ENCODE measurements at regions not wholly inside any gene's neighbourhood (a gene's known extent, or its start where the extent isn't known, plus 50 kb on each side); places are given as distances from the start of the nearest gene placed in this dataset.
"Not testable (repeated sequence)": the region's sequence is repeated elsewhere in the genome, so short reads cannot be mapped to it uniquely, and the experiment has no call there.

DNA sequence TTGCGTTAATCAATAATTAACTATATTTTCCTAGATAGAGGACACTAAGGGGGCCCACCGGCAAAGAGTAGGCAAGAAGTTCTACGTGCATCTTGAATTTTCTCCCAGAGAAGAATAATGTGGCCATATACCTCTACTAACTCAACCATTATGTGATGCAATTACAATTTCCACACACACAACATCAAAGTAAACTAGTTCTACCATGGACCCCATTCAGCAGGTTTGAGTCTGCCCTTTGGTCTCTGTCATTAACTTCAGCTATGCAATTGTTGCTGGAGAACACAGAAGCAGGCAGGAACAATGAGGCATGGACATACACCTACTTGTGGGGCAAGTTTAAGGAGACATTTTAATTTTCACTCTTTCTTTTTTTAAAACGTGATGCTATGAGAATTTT lies 705.9 kb downstream of the PDCD6IP start:
- ChIA-PET CTCF (no interaction called here), POLR2A (no interaction called here)
- no peaks in the 10 kb centered on the region for H3K9me3 ChIP-seq (ENCODE audit: control extremely low read depth in 1 of 5, control insufficient read depth in 4 of 5, insufficient read depth in 2 of 5, low read depth in 1 of 5, low read length in 4 of 5)
- WGBS (ENCODE audit: insufficient coverage), result 100% methylated on average over 3 of the region's 4 CpGs
- no peak for DNase-seq
- H3K27ac ChIP-seq (ENCODE audit: insufficient read depth in 1 of 2, low read depth in 1 of 2, low read length in 2 of 2, poor library complexity in 1 of 2, severe bottlenecking in 2 of 2), result no peak overlapping the region
- H3K4me3 ChIP-seq (ENCODE audit: control insufficient read depth in 1 of 7, extremely low read depth in 1 of 7, insufficient read depth in 4 of 7, low read depth in 2 of 7, low read length in 6 of 7), result no peak overlapping the region
- H3K36me3 ChIP-seq (ENCODE audit: control insufficient read depth in 4 of 4, insufficient read depth in 4 of 4, low read length in 3 of 4), result no peaks in the 10 kb centered on the region
- no peaks in the 10 kb centered on the region for H3K4me1 ChIP-seq (ENCODE audit: control extremely low read depth in 1 of 4, control insufficient read depth in 4 of 4, insufficient read depth in 4 of 4, low read length in 3 of 4)
- H3K27me3 ChIP-seq (replicated peaks in 2 of 5; ENCODE audit: control insufficient read depth in 4 of 5, insufficient read depth in 5 of 5, low read length in 4 of 5), result no peaks in the 10 kb centered on the region

DNA sequence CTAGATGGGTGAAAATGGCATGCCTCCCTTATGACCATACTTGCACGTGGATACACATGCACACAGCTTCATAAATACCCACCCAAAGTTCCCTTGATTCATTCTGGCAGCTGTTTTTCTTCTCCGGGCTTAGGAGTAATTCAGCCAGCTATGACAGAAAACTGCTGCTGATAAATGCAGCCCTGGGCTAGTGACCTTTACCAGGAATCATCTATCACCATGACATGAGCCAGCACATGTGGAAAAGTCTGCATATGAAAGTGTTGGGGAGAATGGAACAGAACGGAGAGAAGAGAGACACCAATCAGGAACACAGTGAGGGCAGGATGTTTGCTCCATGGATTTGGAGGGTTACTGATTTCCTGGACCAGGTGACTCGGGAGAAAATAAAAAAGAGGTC lies 706.3 kb downstream of the PDCD6IP start:
- no peak for DNase-seq
- Histone ChIP-seq H3K36me3 (ENCODE audit: control insufficient read depth in 4 of 4, insufficient read depth in 4 of 4, low read length in 3 of 4) (no peaks in the 10 kb centered on the region), H3K9me3 (ENCODE audit: control extremely low read depth in 1 of 5, control insufficient read depth in 4 of 5, insufficient read depth in 2 of 5, low read depth in 1 of 5, low read length in 4 of 5) (no peaks in the 10 kb centered on the region), H3K4me3 (ENCODE audit: control insufficient read depth in 1 of 7, extremely low read depth in 1 of 7, insufficient read depth in 4 of 7, low read depth in 2 of 7, low read length in 6 of 7) (no peak overlapping the region), H3K4me1 (ENCODE audit: control extremely low read depth in 1 of 4, control insufficient read depth in 4 of 4, insufficient read depth in 4 of 4, low read length in 3 of 4) (no peaks in the 10 kb centered on the region), H3K27ac (ENCODE audit: insufficient read depth in 1 of 2, low read depth in 1 of 2, low read length in 2 of 2, poor library complexity in 1 of 2, severe bottlenecking in 2 of 2) (no peak overlapping the region), H3K27me3 (replicated peaks in 2 of 5; ENCODE audit: control insufficient read depth in 4 of 5, insufficient read depth in 5 of 5, low read length in 4 of 5) (no peaks in the 10 kb centered on the region)
- POLR2A ChIA-PET, result no interaction called here
- 74% methylated on average over 3 of the region's 4 CpGs for WGBS (ENCODE audit: insufficient coverage)
- CTCF ChIA-PET, result no interaction called here

DNA sequence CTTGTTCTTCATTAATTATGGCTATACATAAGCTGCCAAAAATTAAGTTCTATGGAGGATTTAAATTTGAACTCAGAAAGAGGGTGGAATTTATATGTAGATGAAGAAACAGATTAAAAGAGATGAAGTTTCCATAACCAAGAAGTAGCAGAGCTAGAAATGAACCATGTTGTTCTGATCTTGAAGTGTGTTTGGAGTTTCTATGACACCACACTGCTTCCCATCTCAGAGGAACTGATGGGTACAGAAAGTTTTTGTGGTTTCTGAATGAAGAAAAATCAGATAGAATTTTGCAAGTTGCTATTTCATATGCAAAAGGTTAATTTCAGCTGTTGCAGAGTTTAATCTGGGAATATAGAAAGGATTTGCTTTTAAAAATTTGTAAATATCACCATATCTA lies 710.3 kb downstream of the PDCD6IP start:
- ChIA-PET POLR2A (no interaction called here), CTCF (interaction anchor here (0.6 kb wide), 1 partner anchor 197 kb away, joined by 3 read pairs; no protein-coding TSS in a partner anchor)
- Histone ChIP-seq H3K27me3 (replicated peaks in 2 of 5; ENCODE audit: control insufficient read depth in 4 of 5, insufficient read depth in 5 of 5, low read length in 4 of 5) (no peaks in the 10 kb centered on the region), H3K27ac (ENCODE audit: insufficient read depth in 1 of 2, low read depth in 1 of 2, low read length in 2 of 2, poor library complexity in 1 of 2, severe bottlenecking in 2 of 2) (no peak overlapping the region), H3K4me3 (ENCODE audit: control insufficient read depth in 1 of 7, extremely low read depth in 1 of 7, insufficient read depth in 4 of 7, low read depth in 2 of 7, low read length in 6 of 7) (no peak overlapping the region), H3K36me3 (ENCODE audit: control insufficient read depth in 4 of 4, insufficient read depth in 4 of 4, low read length in 3 of 4) (no peaks in the 10 kb centered on the region), H3K4me1 (ENCODE audit: control extremely low read depth in 1 of 4, control insufficient read depth in 4 of 4, insufficient read depth in 4 of 4, low read length in 3 of 4) (no peaks in the 10 kb centered on the region), H3K9me3 (ENCODE audit: control extremely low read depth in 1 of 5, control insufficient read depth in 4 of 5, insufficient read depth in 2 of 5, low read depth in 1 of 5, low read length in 4 of 5) (no peaks in the 10 kb centered on the region)
- DNase-seq, result no peak

DNA sequence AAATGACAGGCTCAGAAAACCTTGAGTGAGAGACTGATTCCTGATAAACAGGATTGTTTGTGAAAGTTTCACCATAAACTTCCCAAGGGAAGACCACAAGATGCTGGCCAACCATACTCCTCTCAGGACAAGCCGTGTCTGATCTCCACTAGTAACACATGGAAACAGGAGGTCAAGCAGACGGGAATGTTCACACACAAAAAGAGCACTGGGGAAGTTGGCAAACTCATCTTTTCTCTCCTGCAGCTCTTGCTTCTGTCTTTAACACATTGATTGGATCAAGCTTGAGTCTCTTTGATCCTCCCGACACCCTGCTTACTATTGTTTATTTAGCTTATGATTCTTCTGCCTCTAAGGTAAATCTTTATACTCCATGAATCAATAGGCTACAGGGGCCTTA lies 713.5 kb downstream of the PDCD6IP start:
- ChIA-PET CTCF (no interaction called here), POLR2A (no interaction called here)
- Histone ChIP-seq H3K4me1 (ENCODE audit: control extremely low read depth in 1 of 4, control insufficient read depth in 4 of 4, insufficient read depth in 4 of 4, low read length in 3 of 4) (no peaks in the 10 kb centered on the region), H3K27me3 (replicated peaks in 2 of 5; ENCODE audit: control insufficient read depth in 4 of 5, insufficient read depth in 5 of 5, low read length in 4 of 5) (no peaks in the 10 kb centered on the region), H3K9me3 (ENCODE audit: control extremely low read depth in 1 of 5, control insufficient read depth in 4 of 5, insufficient read depth in 2 of 5, low read depth in 1 of 5, low read length in 4 of 5) (no peaks in the 10 kb centered on the region), H3K27ac (ENCODE audit: insufficient read depth in 1 of 2, low read depth in 1 of 2, low read length in 2 of 2, poor library complexity in 1 of 2, severe bottlenecking in 2 of 2) (no peak overlapping the region), H3K4me3 (ENCODE audit: control insufficient read depth in 1 of 7, extremely low read depth in 1 of 7, insufficient read depth in 4 of 7, low read depth in 2 of 7, low read length in 6 of 7) (no peak overlapping the region), H3K36me3 (ENCODE audit: control insufficient read depth in 4 of 4, insufficient read depth in 4 of 4, low read length in 3 of 4) (no peaks in the 10 kb centered on the region)
- WGBS (ENCODE audit: insufficient coverage), result 93% methylated on average over 3 of the region's 3 CpGs
- no peak for DNase-seq

DNA sequence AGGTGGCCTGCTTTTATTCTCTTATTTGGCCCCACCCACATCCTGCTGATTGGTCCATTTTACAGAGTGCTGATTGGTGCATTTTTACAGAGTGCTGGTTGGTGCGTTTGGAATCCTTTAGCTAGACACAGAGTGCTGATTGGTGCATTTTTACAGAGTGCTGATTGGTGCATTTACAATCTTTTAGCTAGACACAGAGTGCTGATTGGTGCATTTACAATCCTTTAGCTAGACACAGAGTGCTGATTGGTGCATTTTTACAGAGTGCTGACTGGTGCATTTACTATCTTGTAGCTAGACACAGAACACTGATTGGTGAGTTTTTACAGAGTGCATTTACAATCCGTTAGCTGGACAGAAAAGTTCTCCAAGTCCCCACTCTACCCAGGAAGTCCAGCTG lies 720.6 kb downstream of the PDCD6IP start:
- H3K27ac ChIP-seq (ENCODE audit: insufficient read depth in 1 of 2, low read depth in 1 of 2, low read length in 2 of 2, poor library complexity in 1 of 2, severe bottlenecking in 2 of 2); DNase-seq; H3K9me3 ChIP-seq (ENCODE audit: control extremely low read depth in 1 of 5, control insufficient read depth in 4 of 5, insufficient read depth in 2 of 5, low read depth in 1 of 5, low read length in 4 of 5); H3K4me3 ChIP-seq (ENCODE audit: control insufficient read depth in 1 of 7, extremely low read depth in 1 of 7, insufficient read depth in 4 of 7, low read depth in 2 of 7, low read length in 6 of 7); CTCF ChIA-PET; H3K27me3 ChIP-seq (replicated peaks in 2 of 5; ENCODE audit: control insufficient read depth in 4 of 5, insufficient read depth in 5 of 5, low read length in 4 of 5); H3K4me1 ChIP-seq (ENCODE audit: control extremely low read depth in 1 of 4, control insufficient read depth in 4 of 4, insufficient read depth in 4 of 4, low read length in 3 of 4); H3K36me3 ChIP-seq (ENCODE audit: control insufficient read depth in 4 of 4, insufficient read depth in 4 of 4, low read length in 3 of 4); POLR2A ChIA-PET: not testable (repeated sequence)
- 90% methylated on average over 1 of the region's 2 CpGs for WGBS (ENCODE audit: insufficient coverage)

DNA sequence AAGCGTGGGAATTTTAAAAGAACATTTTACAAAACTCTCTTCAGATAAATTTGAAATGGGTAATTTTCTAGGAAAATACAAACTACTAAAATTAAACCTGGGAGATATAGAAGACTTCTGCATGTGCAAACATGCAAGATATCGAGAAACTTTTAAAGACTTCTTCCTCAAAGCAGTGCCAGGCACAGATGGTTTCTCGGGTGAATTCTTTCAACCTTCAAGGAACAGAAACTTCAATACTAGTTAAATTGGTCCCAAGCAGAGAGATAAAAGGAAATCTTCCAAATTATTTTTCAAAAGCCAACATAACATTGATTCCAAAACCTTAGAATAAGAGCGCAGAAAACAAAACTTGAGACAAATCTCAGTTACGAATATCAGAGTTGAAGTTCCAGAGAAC lies 732.7 kb downstream of the PDCD6IP start:
- H3K36me3 ChIP-seq (ENCODE audit: control insufficient read depth in 4 of 4, insufficient read depth in 4 of 4, low read length in 3 of 4), result no peaks in the 10 kb centered on the region
- no peak overlapping the region for H3K27ac ChIP-seq (ENCODE audit: insufficient read depth in 1 of 2, low read depth in 1 of 2, low read length in 2 of 2, poor library complexity in 1 of 2, severe bottlenecking in 2 of 2)
- no peak for DNase-seq
- POLR2A ChIA-PET, result no interaction called here
- no peaks in the 10 kb centered on the region for H3K27me3 ChIP-seq (replicated peaks in 2 of 5; ENCODE audit: control insufficient read depth in 4 of 5, insufficient read depth in 5 of 5, low read length in 4 of 5)
- 100% methylated on average over 3 of the region's 5 CpGs for WGBS (ENCODE audit: insufficient coverage)
- no peak overlapping the region for H3K4me3 ChIP-seq (ENCODE audit: control insufficient read depth in 1 of 7, extremely low read depth in 1 of 7, insufficient read depth in 4 of 7, low read depth in 2 of 7, low read length in 6 of 7)
- CTCF ChIA-PET, result no interaction called here
- H3K4me1 ChIP-seq (ENCODE audit: control extremely low read depth in 1 of 4, control insufficient read depth in 4 of 4, insufficient read depth in 4 of 4, low read length in 3 of 4), result no peaks in the 10 kb centered on the region
- H3K9me3 ChIP-seq (ENCODE audit: control extremely low read depth in 1 of 5, control insufficient read depth in 4 of 5, insufficient read depth in 2 of 5, low read depth in 1 of 5, low read length in 4 of 5), result no peaks in the 10 kb centered on the region

GRCh38 chr3:34533451-34533850 lies 735.0 kb downstream of the PDCD6IP start:
- 78% methylated on average over 1 of the region's 2 CpGs for WGBS (ENCODE audit: insufficient coverage)
- Histone ChIP-seq H3K27ac (ENCODE audit: insufficient read depth in 1 of 2, low read depth in 1 of 2, low read length in 2 of 2, poor library complexity in 1 of 2, severe bottlenecking in 2 of 2) (no peak overlapping the region), H3K4me1 (ENCODE audit: control extremely low read depth in 1 of 4, control insufficient read depth in 4 of 4, insufficient read depth in 4 of 4, low read length in 3 of 4) (no peaks in the 10 kb centered on the region), H3K36me3 (ENCODE audit: control insufficient read depth in 4 of 4, insufficient read depth in 4 of 4, low read length in 3 of 4) (no peaks in the 10 kb centered on the region), H3K27me3 (replicated peaks in 2 of 5; ENCODE audit: control insufficient read depth in 4 of 5, insufficient read depth in 5 of 5, low read length in 4 of 5) (no peaks in the 10 kb centered on the region), H3K9me3 (ENCODE audit: control extremely low read depth in 1 of 5, control insufficient read depth in 4 of 5, insufficient read depth in 2 of 5, low read depth in 1 of 5, low read length in 4 of 5) (no peaks in the 10 kb centered on the region), H3K4me3 (ENCODE audit: control insufficient read depth in 1 of 7, extremely low read depth in 1 of 7, insufficient read depth in 4 of 7, low read depth in 2 of 7, low read length in 6 of 7) (no peak overlapping the region)
- DNase-seq, result no peak
- ChIA-PET POLR2A (no interaction called here), CTCF (interaction anchor here (0.6 kb wide), 1 partner anchor 480 kb away, joined by 3 read pairs; no protein-coding TSS in a partner anchor)

- no peaks in the 10 kb centered on the region for H3K36me3 ChIP-seq (ENCODE audit: control insufficient read depth in 4 of 4, insufficient read depth in 4 of 4, low read length in 3 of 4)
- no peak overlapping the region for H3K4me3 ChIP-seq (ENCODE audit: control insufficient read depth in 1 of 7, extremely low read depth in 1 of 7, insufficient read depth in 4 of 7, low read depth in 2 of 7, low read length in 6 of 7)
- CTCF ChIA-PET, result no interaction called here
- 100% methylated on average over 1 of the region's 1 CpG for WGBS (ENCODE audit: insufficient coverage)
- POLR2A ChIA-PET, result no interaction called here
- no peaks in the 10 kb centered on the region for H3K4me1 ChIP-seq (ENCODE audit: control extremely low read depth in 1 of 4, control insufficient read depth in 4 of 4, insufficient read depth in 4 of 4, low read length in 3 of 4)
- H3K27ac ChIP-seq (ENCODE audit: insufficient read depth in 1 of 2, low read depth in 1 of 2, low read length in 2 of 2, poor library complexity in 1 of 2, severe bottlenecking in 2 of 2), result no peak overlapping the region
- H3K9me3 ChIP-seq (ENCODE audit: control extremely low read depth in 1 of 5, control insufficient read depth in 4 of 5, insufficient read depth in 2 of 5, low read depth in 1 of 5, low read length in 4 of 5), result no peaks in the 10 kb centered on the region
- H3K27me3 ChIP-seq (replicated peaks in 2 of 5; ENCODE audit: control insufficient read depth in 4 of 5, insufficient read depth in 5 of 5, low read length in 4 of 5), result no peaks in the 10 kb centered on the region
- no peak for DNase-seq
These were observed 735.6 kb downstream of the PDCD6IP start for GRCh38 chr3:34534013-34534412.
